ENCODE measurements at regions not wholly inside any gene's neighbourhood (a gene's known extent, or its start where the extent isn't known, plus 50 kb on each side); places are given as distances from the start of the nearest gene placed in this dataset.

GRCh38 chr4:166274775-166275174 is 401.7 kb downstream of the TLL1 start:
- Histone ChIP-seq H3K4me2 (ENCODE audit: insufficient read depth, low read length) (no peak overlapping the region), H4K20me1 (replicated peaks; ENCODE audit: control insufficient read depth, insufficient read depth, low read length) (no peaks in the 10 kb centered on the region), H3K9me3 (replicated peaks; ENCODE audit: control insufficient read depth, insufficient read depth, low read depth, low read length) (no peaks in the 10 kb centered on the region; the same call in 1 of the 2 replicates), H3K4me1 (replicated peaks in 1 of 2; ENCODE audit: control insufficient read depth in 2 of 2, insufficient read depth in 2 of 2, low read length in 2 of 2) (no peaks in the 10 kb centered on the region), H3K27me3 (ENCODE audit: control insufficient read depth in 2 of 2, insufficient read depth in 2 of 2, low read length in 2 of 2) (no peaks in the 10 kb centered on the region), H3K9me1 (ENCODE audit: control insufficient read depth, insufficient read depth, low read length) (no peaks in the 10 kb centered on the region), H2AFZ (ENCODE audit: low read depth, low read length) (no peak overlapping the region), H3K4me3 (no peak overlapping the region), H3K27ac (ENCODE audit: extremely low read depth, low read depth, low read length) (no peak overlapping the region), H3K9ac (ENCODE audit: insufficient read depth in 1 of 2, low read depth in 2 of 2, low read length in 2 of 2) (no peak overlapping the region), H3K36me3 (ENCODE audit: control insufficient read depth, insufficient read depth, low read length) (no peaks in the 10 kb centered on the region), H3K79me2 (ENCODE audit: control insufficient read depth, insufficient read depth, low read length) (no peaks in the 10 kb centered on the region)
- intact Hi-C loops (cut with micrococcal nuclease) (no loop called here), in situ Hi-C loops (cut with MboI) (no loop called here)
- TF ChIP-seq ZSCAN32 (CRISPR knock-in tag; IDR thresholded peaks at IDR 0.05) (0 out of 2 replicates have a peak, but pooled peaks have one; percentile 7), HIVEP1 (CRISPR knock-in tag; IDR thresholded peaks at IDR 0.05) (no peak), CEBPG (CRISPR knock-in tag; IDR thresholded peaks at IDR 0.05) (no peak), CEBPG (tag; conservative IDR thresholded peaks at IDR 0.05 in 1 of 2, IDR thresholded peaks at IDR 0.05 in 1 of 2) (peak; percentile 46 to 73; a peak in 3 of 4 replicates)
- DNase-seq (ENCODE audit: extremely low read depth in 1 of 4, low spot score in 3 of 4) (no peak), FAIRE-seq (no peak), ATAC-seq (no peak)
- BruUV-seq (replicated peaks): no TSS peak
- CTCF ChIA-PET (ENCODE audit: low intra/inter-chr PET ratio): no interaction called here
- WGBS (ENCODE audit: insufficient coverage, low coverage, missing lambda C conversion rate): 0% methylated on average over 1 of the region's 1 CpG
- POLR2A ChIA-PET: no interaction called here

- no peak for DNase-seq (ENCODE audit: extremely low read depth in 1 of 4, low spot score in 3 of 4)
- Histone ChIP-seq H3K4me1 (replicated peaks in 1 of 2; ENCODE audit: control insufficient read depth in 2 of 2, insufficient read depth in 2 of 2, low read length in 2 of 2) (no peaks in the 10 kb centered on the region), H2AFZ (ENCODE audit: low read depth, low read length) (no peak overlapping the region), H3K79me2 (ENCODE audit: control insufficient read depth, insufficient read depth, low read length) (no peaks in the 10 kb centered on the region), H3K27ac (ENCODE audit: extremely low read depth, low read depth, low read length) (no peak overlapping the region), H3K9ac (ENCODE audit: insufficient read depth in 1 of 2, low read depth in 2 of 2, low read length in 2 of 2) (no peak overlapping the region), H3K4me2 (ENCODE audit: insufficient read depth, low read length) (no peak overlapping the region), H3K4me3 (no peak overlapping the region), H3K36me3 (ENCODE audit: control insufficient read depth, insufficient read depth, low read length) (no peaks in the 10 kb centered on the region), H4K20me1 (replicated peaks; ENCODE audit: control insufficient read depth, insufficient read depth, low read length) (no peaks in the 10 kb centered on the region), H3K27me3 (ENCODE audit: control insufficient read depth in 2 of 2, insufficient read depth in 2 of 2, low read length in 2 of 2) (no peaks in the 10 kb centered on the region), H3K9me3 (replicated peaks; ENCODE audit: control insufficient read depth, insufficient read depth, low read depth, low read length) (no peaks in the 10 kb centered on the region; the same call in 1 of the 2 replicates), H3K9me1 (ENCODE audit: control insufficient read depth, insufficient read depth, low read length) (no peaks in the 10 kb centered on the region)
- intact Hi-C loops (cut with micrococcal nuclease): no loop called here
- no TSS peak for BruUV-seq (replicated peaks)
- in situ Hi-C loops (cut with MboI): no loop called here
- no peak for FAIRE-seq
- TF ChIP-seq ZBTB49 (CRISPR knock-in tag; IDR thresholded peaks at IDR 0.05; ENCODE audit: borderline replicate concordance) (no peak), CBX2 (IDR thresholded peaks at IDR 0.05; ENCODE audit: insufficient read depth, low read length, poor library complexity, severe bottlenecking) (no peak)
- ATAC-seq: no peak
- POLR2A ChIA-PET: no interaction called here
- WGBS (ENCODE audit: insufficient coverage, low coverage, missing lambda C conversion rate): 0% methylated on average over 1 of the region's 1 CpG
- CTCF ChIA-PET (ENCODE audit: low intra/inter-chr PET ratio): no interaction called here
Measured at GRCh38 chr4:166277401-166277800, 404.4 kb downstream of the TLL1 start.
